ENCODE measurements at regions not wholly inside any gene's neighbourhood (a gene's known extent, or its start where the extent isn't known, plus 50 kb on each side); places are given as distances from the start of the nearest gene placed in this dataset.
A peak's percentile ranks its signal among the peaks of the same experiment; 100 is the strongest.

GRCh38 chr17:77409282-77410161 is 268.8 kb downstream of the SEC14L1 start:
- ATAC-seq = peak; percentile 63 to 86 (median 81)
- intact Hi-C loops (cut with DNase I) = no loop called here
- Histone ChIP-seq H3K27ac (peak overlapping the region in 9 of 10 donors; percentile 28 to 88 (median 75)), H3K27me3 (no peaks in the 10 kb centered on the region), H3K36me3 (peaks cover 0 to 10% (median 0%) of the 10 kb centered on the region in 9 donors), H3K9me3 (peaks cover 0 to 14% (median 0%) of the 10 kb centered on the region in 11 donors), H3K4me3 (peak overlapping the region in 6 of 10 donors; percentile 3 to 35 (median 24)), H3K4me1 (peaks cover 25 to 85% (median 60%) of the 10 kb centered on the region in 9 donors)
- peak; percentile 73 to 78 for DNase-seq
- no peak for TF ChIP-seq CTCF (IDR thresholded peaks at IDR 0.05)
- WGBS, 2 donors = 33 to 35% methylated on average over 34 of the region's 34 CpGs

GRCh38 chr17:77410470-77410869 is 269.7 kb downstream of the SEC14L1 start:
- Histone ChIP-seq H3K36me3 (peaks cover 0 to 18% (median 0%) of the 10 kb centered on the region in 9 donors), H3K4me3 (no peak overlapping the region), H3K27me3 (no peaks in the 10 kb centered on the region), H3K9me3 (peaks cover 0 to 14% (median 0%) of the 10 kb centered on the region in 11 donors), H3K4me1 (peaks cover 23 to 75% (median 51%) of the 10 kb centered on the region in 9 donors), H3K27ac (peak overlapping the region in 8 of 10 donors; percentile 28 to 88 (median 76))
- no peak for ATAC-seq
- 87 to 88% methylated on average over 13 of the region's 13 CpGs for WGBS, 2 donors
- no peak for TF ChIP-seq CTCF (IDR thresholded peaks at IDR 0.05)
- no peak for DNase-seq
- intact Hi-C loops (cut with DNase I) = no loop called here

- H3K4me1 ChIP-seq = peaks cover 4 to 41% (median 32%) of the 10 kb centered on the region in 9 donors
- no peak for TF ChIP-seq CTCF (IDR thresholded peaks at IDR 0.05)
- no peak for DNase-seq
These were observed 274.1 kb downstream of the SEC14L1 start for GRCh38 chr17:77414811-77415400.

GRCh38 chr17:77416105-77416713 is 275.4 kb downstream of the SEC14L1 start:
- intact Hi-C loops (cut with DNase I) = loop anchor here in 1 of 10 donors (5.0 kb wide), 1 partner anchor 39 kb away; no protein-coding TSS in a partner anchor
- H3K4me1 ChIP-seq = peaks cover 12 to 41% (median 33%) of the 10 kb centered on the region in 9 donors
- WGBS, 2 donors = 78 to 83% methylated on average over 17 of the region's 17 CpGs
- TF ChIP-seq CTCF (IDR thresholded peaks at IDR 0.05) = no peak
- no peak overlapping the region for H3K4me3 ChIP-seq
- H3K36me3 ChIP-seq = peaks cover 0 to 36% (median 0%) of the 10 kb centered on the region in 9 donors
- H3K9me3 ChIP-seq = peaks cover 0 to 14% (median 0%) of the 10 kb centered on the region in 11 donors
- ATAC-seq (no peak), DNase-seq (no peak)
- no peak overlapping the region for H3K27ac ChIP-seq
- H3K27me3 ChIP-seq = no peaks in the 10 kb centered on the region

More at GRCh38 chr17:77414811-77415400, 274.1 kb downstream of the SEC14L1 start:
- ATAC-seq = no peak
- Histone ChIP-seq H3K9me3 (peaks cover 0 to 14% (median 0%) of the 10 kb centered on the region in 11 donors), H3K27ac (no peak overlapping the region), H3K4me3 (no peak overlapping the region), H3K36me3 (peaks cover 0 to 41% (median 0%) of the 10 kb centered on the region in 9 donors), H3K27me3 (no peaks in the 10 kb centered on the region)
- WGBS, 2 donors = 92% methylated on average over 15 of the region's 15 CpGs
- intact Hi-C loops (cut with DNase I) = loop anchor here in 1 of 10 donors (5.0 kb wide), 1 partner anchor 38 kb away; no protein-coding TSS in a partner anchor
